ENCODE measurements at regions not wholly inside any gene's neighbourhood (a gene's known extent, or its start where the extent isn't known, plus 50 kb on each side); places are given as distances from the start of the nearest gene placed in this dataset.

DNA sequence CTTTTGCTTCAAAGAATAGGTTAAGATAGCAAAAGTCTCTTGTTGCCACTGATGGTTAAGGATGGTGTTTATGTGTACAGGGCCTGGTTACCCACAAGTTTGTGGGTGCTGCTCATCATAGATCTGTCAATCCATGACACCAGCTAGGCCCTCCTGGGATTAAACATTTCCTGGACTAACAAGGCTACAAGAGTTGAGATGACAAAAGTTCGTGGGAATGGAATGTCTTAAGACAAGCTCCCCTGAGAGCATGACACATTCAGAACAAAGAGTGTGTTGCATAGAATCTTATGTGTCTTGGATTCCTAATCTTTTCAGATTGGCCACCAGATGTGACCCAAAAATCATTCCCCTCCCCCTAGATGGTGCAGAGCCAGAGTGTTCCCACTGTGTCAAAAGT is 592.5 kb upstream of the USP15 start (continued):
- no peak for TF ChIP-seq EGR1 (IDR thresholded peaks at IDR 0.05; ENCODE audit: low read depth in 2 of 2)
- TF ChIP-seq, protein P1, sequence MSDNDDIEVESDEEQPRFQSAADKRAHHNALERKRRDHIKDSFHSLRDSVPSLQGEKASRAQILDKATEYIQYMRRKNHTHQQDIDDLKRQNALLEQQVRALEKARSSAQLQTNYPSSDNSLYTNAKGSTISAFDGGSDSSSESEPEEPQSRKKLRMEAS (IDR thresholded peaks at IDR 0.05): no peak
- TF ChIP-seq, protein P2, sequence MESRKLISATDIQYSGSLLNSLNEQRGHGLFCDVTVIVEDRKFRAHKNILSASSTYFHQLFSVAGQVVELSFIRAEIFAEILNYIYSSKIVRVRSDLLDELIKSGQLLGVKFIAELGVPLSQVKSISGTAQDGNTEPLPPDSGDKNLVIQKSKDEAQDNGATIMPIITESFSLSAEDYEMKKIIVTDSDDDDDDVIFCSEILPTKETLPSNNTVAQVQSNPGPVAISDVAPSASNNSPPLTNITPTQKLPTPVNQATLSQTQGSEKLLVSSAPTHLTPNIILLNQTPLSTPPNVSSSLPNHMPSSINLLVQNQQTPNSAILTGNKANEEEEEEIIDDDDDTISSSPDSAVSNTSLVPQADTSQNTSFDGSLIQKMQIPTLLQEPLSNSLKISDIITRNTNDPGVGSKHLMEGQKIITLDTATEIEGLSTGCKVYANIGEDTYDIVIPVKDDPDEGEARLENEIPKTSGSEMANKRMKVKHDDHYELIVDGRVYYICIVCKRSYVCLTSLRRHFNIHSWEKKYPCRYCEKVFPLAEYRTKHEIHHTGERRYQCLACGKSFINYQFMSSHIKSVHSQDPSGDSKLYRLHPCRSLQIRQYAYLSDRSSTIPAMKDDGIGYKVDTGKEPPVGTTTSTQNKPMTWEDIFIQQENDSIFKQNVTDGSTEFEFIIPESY (IDR thresholded peaks at IDR 0.05): no peak

DNA sequence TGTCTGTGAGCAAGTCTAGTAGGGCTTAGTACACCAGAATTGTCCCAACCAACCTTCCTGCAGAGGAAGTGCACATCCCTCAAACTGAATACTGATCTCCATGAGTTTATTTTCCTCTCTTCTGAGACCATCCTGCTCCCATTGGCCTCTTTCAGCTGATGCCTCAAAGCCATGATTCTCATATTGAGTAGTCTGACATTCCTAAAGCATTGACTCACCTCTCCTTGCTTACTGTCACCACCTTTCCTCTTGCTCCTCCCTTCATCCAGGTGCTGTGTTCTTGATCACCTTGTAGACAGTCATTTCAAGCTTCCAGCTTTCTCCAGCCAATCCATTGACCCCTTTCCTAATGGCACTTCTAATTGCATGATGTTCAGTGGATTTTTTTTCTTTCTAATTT is 583.7 kb upstream of the USP15 start:
- Histone ChIP-seq H3K36me3 (ENCODE audit: control insufficient read depth in 4 of 4, insufficient read depth in 3 of 4, low read depth in 1 of 4, low read length in 3 of 4) (no peaks in the 10 kb centered on the region), H3K4me1 (ENCODE audit: control insufficient read depth in 4 of 4, insufficient read depth in 4 of 4, low read length in 3 of 4) (no peaks in the 10 kb centered on the region), H3K4me3 (ENCODE audit: low read depth in 1 of 3, low read length in 3 of 3) (no peak overlapping the region), H3K27me3 (ENCODE audit: control insufficient read depth in 4 of 4, insufficient read depth in 4 of 4, low read length in 3 of 4) (no peaks in the 10 kb centered on the region), H3K9me3 (ENCODE audit: control insufficient read depth in 4 of 4, low read length in 3 of 4) (peaks cover 0 to 4% (median 0%) of the 10 kb centered on the region in 4 donors), H3K9ac (ENCODE audit: low read depth in 1 of 2, low read length in 2 of 2) (no peak overlapping the region), H3K27ac (ENCODE audit: low read depth in 1 of 2, low read length in 2 of 2) (no peak overlapping the region)
- TF ChIP-seq NR2F2 (IDR thresholded peaks at IDR 0.05): no peak
- no peak for TF ChIP-seq YY1 (IDR thresholded peaks at IDR 0.05)
- no peak for TF ChIP-seq FOXA1 (IDR thresholded peaks at IDR 0.05)
- TF ChIP-seq, protein P3, sequence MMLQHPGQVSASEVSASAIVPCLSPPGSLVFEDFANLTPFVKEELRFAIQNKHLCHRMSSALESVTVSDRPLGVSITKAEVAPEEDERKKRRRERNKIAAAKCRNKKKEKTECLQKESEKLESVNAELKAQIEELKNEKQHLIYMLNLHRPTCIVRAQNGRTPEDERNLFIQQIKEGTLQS (IDR thresholded peaks at IDR 0.05): no peak
- TF ChIP-seq HNF4G (IDR thresholded peaks at IDR 0.05): no peak
- TF ChIP-seq, protein P2 (IDR thresholded peaks at IDR 0.05): no peak
- TF ChIP-seq FOXA2 (IDR thresholded peaks at IDR 0.05): no peak
- TF ChIP-seq JUND (IDR thresholded peaks at IDR 0.05): no peak
- no peak for TF ChIP-seq GABPA (IDR thresholded peaks at IDR 0.05 in 1 of 2, conservative IDR thresholded peaks at IDR 0.05 in 1 of 2)
- TF ChIP-seq, protein P4, sequence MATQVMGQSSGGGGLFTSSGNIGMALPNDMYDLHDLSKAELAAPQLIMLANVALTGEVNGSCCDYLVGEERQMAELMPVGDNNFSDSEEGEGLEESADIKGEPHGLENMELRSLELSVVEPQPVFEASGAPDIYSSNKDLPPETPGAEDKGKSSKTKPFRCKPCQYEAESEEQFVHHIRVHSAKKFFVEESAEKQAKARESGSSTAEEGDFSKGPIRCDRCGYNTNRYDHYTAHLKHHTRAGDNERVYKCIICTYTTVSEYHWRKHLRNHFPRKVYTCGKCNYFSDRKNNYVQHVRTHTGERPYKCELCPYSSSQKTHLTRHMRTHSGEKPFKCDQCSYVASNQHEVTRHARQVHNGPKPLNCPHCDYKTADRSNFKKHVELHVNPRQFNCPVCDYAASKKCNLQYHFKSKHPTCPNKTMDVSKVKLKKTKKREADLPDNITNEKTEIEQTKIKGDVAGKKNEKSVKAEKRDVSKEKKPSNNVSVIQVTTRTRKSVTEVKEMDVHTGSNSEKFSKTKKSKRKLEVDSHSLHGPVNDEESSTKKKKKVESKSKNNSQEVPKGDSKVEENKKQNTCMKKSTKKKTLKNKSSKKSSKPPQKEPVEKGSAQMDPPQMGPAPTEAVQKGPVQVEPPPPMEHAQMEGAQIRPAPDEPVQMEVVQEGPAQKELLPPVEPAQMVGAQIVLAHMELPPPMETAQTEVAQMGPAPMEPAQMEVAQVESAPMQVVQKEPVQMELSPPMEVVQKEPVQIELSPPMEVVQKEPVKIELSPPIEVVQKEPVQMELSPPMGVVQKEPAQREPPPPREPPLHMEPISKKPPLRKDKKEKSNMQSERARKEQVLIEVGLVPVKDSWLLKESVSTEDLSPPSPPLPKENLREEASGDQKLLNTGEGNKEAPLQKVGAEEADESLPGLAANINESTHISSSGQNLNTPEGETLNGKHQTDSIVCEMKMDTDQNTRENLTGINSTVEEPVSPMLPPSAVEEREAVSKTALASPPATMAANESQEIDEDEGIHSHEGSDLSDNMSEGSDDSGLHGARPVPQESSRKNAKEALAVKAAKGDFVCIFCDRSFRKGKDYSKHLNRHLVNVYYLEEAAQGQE (IDR thresholded peaks at IDR 0.05): no peak
- TF ChIP-seq RAD21 (IDR thresholded peaks at IDR 0.05): no peak
- no peak for DNase-seq (ENCODE audit: low spot score)

DNA sequence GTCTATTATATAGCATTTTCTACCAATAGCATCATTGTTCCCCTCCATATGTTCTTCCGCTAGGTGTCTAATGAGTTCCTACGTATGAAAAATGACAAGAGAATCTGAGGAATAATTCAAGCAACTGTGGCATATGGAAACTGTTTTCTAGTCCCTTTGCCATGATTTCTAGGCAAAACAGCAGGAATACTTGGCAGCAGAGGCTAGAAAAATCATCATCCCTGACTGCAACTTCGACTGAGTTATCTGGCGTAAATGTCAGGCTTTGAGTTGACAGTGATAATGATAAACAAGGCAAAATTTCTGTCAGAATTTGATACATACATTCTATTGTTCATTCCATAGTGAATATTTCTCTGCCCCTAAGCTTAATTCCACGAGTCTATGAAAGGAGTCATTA is 572.8 kb upstream of the USP15 start:
- H3K27me3 ChIP-seq (ENCODE audit: control insufficient read depth in 4 of 4, insufficient read depth in 4 of 4, low read length in 3 of 4): no peaks in the 10 kb centered on the region
- WGBS: 66% methylated on average over 5 of the region's 5 CpGs
- no peak overlapping the region for H3K4me3 ChIP-seq (ENCODE audit: low read depth in 1 of 3, low read length in 3 of 3)
- TF ChIP-seq, protein P3 (IDR thresholded peaks at IDR 0.05): no peak
- TF ChIP-seq, protein P5, sequence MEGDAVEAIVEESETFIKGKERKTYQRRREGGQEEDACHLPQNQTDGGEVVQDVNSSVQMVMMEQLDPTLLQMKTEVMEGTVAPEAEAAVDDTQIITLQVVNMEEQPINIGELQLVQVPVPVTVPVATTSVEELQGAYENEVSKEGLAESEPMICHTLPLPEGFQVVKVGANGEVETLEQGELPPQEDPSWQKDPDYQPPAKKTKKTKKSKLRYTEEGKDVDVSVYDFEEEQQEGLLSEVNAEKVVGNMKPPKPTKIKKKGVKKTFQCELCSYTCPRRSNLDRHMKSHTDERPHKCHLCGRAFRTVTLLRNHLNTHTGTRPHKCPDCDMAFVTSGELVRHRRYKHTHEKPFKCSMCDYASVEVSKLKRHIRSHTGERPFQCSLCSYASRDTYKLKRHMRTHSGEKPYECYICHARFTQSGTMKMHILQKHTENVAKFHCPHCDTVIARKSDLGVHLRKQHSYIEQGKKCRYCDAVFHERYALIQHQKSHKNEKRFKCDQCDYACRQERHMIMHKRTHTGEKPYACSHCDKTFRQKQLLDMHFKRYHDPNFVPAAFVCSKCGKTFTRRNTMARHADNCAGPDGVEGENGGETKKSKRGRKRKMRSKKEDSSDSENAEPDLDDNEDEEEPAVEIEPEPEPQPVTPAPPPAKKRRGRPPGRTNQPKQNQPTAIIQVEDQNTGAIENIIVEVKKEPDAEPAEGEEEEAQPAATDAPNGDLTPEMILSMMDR (IDR thresholded peaks at IDR 0.05; ENCODE audit: low read depth, low read length, missing input control): no peak
- TF ChIP-seq FOXA1 (IDR thresholded peaks at IDR 0.05): no peak
- no peaks in the 10 kb centered on the region for H3K4me1 ChIP-seq (ENCODE audit: control insufficient read depth in 4 of 4, insufficient read depth in 4 of 4, low read length in 3 of 4)
- no peaks in the 10 kb centered on the region for H3K9me3 ChIP-seq (ENCODE audit: control insufficient read depth in 4 of 4, low read length in 3 of 4)
- H3K36me3 ChIP-seq (ENCODE audit: control insufficient read depth in 4 of 4, insufficient read depth in 3 of 4, low read depth in 1 of 4, low read length in 3 of 4): no peaks in the 10 kb centered on the region
- no peak overlapping the region for H3K27ac ChIP-seq (ENCODE audit: low read depth in 1 of 2, low read length in 2 of 2)
- DNase-seq (ENCODE audit: low spot score): no peak
- no peak overlapping the region for H3K9ac ChIP-seq (ENCODE audit: low read depth in 1 of 2, low read length in 2 of 2)
